ENCODE measurements at regions not wholly inside any gene's neighbourhood (a gene's known extent, or its start where the extent isn't known, plus 50 kb on each side); places are given as distances from the start of the nearest gene placed in this dataset.

DNA sequence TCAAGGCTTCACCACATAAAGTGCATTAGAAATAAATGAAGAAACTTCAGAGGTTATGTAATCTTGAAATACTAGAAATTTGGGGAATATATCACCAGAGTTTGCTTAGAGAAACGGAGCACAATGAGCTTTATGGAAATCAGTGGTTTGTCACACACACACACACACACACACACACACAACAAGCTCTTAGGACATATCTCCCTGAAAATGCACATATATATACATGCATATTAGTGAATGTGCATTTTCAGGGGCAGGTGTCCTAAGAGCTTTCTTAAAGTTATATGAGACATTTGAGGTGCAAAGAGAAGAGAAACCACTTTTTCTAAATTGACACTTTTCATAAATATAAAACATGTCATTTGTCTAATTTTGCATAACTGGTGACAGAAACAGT is 93.7 kb upstream of the CARD18 start:
- DNase-seq (ENCODE audit: low read depth in 2 of 2), result no peak

DNA sequence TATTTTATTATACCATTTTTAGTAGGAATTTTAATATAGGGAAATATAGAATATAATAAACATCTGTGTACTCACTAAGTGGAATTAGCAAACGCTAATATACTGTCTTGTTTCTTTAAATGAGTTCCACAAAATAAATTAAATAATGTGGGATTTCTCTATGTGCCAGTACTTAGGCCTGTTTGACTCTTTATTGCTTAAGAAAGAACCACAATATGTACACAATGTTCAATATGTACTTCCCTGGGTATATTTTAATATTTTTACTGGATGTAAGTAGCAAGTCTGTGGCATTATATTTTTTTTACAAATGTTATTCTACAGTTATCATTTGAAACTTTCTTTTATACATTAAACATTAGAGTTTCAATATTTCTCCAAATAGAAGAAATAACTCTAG is 92.5 kb upstream of the CARD18 start:
- DNase-seq (ENCODE audit: low read depth in 2 of 2), result no peak

DNA sequence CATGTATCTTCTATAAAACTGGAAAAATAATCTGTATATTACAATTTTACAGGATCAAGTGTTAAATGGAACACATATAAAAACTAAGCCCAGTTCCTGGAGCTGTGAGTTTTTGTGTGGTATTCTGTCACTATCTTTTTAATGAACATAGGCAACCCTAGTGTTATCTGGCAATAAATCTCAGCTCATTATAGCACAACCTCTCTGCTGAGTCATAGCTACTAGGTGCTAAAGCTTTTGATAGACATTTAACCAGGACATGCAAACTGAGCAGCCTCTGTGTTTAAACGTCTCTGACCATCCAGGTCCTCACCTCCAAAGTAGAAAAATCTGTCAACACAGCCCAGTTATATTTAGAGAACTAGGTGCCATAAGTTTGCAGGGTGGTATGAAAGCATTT is 91.0 kb upstream of the CARD18 start:
- no peak for DNase-seq (ENCODE audit: low read depth in 2 of 2)

DNA sequence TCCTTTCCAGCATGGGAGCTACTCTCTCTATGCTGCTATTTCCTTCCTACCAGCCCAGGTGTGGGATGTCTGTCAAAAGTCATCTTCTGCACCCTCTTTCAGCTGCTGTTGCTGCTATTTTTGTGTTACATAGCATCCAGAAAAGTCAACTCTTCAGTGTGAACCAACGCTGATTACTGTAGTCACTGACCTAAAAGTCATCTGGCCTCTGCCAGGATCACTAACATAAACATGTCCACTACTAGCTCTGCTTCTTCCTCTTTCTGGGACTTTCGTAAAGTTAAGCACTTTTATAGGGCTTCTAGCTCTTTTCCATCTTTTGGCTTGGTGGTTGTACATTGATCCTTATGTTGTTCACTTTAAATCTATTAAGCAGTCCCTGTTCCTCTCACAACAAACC is 90.2 kb upstream of the CARD18 start:
- DNase-seq (ENCODE audit: low read depth in 2 of 2), result no peak

DNA sequence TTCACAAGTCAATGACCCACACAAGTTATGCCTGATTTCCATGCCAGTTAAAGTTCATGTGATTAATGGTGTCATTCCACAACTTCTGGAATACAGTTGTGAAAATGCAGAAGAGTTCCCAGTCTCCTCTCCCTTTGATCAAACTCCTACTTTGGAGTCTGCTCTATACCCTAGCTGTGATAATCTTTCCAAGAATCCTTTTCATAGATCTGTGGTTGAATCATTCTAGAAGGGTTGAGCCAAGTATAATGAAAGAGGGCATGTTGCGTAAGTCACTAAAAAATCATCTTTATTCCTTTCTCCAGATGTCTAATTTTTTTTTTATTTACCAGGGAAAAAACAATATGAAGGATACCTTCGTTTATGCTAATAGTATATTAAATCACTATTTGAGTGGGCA is 89.7 kb upstream of the CARD18 start:
- DNase-seq (ENCODE audit: low read depth in 2 of 2), result no peak

DNA sequence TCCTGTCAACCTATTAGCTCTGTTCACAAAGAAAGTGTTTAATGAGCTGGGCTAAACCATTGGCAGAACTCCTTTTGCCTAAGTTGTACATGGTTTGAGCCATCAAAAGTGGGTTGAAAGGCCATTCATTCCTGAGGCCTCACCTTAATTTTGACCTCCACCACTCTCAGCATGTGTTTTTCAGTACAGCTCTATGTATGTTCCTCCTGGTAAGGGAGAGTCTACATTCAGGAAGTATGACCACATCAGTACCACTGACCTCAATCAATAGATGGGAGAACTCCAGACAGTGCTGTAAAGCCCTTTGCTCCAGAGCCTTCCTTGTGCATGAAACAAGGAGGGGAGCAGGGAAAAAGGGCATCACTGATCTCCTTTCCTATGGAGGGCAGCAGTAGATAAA is 87.8 kb upstream of the CARD18 start:
- no peak for DNase-seq (ENCODE audit: low read depth in 2 of 2)

DNA sequence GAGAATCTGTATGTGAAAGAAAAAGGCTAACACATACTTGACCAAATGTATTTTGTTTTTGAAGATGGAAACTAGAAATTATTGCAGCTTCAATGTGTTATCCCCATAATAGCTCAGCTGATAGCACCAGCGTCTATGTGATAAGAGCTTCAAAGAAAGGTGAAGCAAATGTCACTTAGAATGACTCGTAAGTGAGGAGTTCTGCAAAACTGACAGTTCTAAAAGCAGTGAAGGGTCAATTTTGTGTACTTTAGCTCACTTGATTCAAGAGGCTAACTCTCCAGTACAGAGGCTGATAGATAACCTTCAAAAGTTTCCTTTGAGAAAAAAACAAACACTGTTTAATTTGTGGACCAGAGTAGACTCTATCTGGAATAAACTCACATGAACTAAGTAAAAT is 87.2 kb upstream of the CARD18 start:
- DNase-seq (ENCODE audit: low read depth in 2 of 2), result no peak

DNA sequence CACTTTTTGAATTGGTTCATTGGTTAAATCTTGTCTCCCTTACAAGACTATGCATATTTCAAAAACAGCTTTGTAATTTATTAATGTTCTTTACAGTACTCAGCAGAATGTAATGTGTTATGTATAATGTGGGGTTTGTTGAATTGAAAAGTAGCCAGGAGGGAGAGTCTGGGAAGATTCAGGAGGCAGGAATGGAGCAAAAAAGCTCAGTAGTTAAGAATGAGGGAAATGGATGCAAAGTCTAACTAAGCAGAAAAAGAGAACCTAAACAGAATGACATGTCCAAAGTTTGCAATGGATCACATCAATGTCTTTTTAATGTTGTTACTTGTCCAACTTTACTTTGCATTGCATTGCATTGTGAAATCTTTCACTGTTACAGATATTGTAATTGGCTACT is 86.5 kb upstream of the CARD18 start:
- no peak for DNase-seq (ENCODE audit: low read depth in 2 of 2)

DNA sequence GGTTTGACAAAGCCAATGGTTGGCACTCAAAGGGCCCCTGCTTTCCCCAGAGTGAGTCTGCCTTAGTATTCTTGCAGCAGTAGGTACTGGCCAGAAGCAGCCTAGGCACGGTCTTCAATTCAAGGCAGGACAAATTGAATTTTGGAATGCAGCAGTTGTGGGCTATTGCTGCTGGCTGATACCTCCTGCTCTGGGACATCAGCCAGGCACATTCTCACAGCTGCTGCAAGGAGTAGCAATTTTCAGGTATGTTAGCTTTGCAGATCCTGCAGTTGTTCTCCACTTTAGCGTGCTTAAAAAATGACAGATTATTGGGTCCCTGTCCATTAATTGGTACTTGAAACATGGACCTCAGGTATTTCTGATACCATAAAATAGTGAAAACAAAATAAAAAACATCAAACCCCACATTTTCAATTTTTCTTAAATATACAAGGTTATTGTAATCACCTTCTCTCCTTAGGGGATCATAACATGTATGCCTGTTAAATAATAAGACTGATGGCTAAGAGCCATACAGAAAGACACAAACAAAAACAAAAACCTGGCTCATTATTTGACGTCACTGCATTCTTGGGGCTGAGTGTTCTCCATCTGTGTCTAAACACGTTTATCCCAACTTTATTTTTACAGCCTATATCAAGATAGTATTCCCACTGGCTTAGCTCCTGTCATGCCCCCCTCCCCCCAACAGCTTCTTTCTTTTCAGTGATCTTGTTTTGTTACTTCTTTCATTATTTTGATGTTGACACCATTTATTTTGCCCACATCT is 85.1 kb upstream of the CARD18 start:
- DNase-seq (ENCODE audit: low read depth in 2 of 2), result no peak

DNA sequence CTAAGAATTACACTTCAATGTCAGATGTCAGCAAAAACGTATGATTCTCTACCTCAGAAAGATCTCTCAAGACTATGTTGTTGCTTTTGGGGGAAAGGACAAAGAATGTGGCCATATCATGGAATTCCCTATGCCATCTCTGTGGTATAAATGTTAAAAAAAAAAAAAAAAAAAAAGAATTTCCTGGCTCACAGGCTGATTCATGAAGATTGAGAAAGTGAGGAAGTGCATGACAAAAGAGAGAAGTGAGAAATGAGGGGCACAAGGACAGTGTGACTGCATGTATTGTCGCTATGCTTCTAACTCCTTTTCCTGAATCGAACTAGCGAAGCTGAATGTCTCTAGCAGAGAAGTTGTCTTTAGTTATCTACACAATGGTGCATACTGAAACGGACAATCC is 80.6 kb upstream of the CARD18 start:
- no peak for DNase-seq (ENCODE audit: low read depth in 2 of 2)

DNA sequence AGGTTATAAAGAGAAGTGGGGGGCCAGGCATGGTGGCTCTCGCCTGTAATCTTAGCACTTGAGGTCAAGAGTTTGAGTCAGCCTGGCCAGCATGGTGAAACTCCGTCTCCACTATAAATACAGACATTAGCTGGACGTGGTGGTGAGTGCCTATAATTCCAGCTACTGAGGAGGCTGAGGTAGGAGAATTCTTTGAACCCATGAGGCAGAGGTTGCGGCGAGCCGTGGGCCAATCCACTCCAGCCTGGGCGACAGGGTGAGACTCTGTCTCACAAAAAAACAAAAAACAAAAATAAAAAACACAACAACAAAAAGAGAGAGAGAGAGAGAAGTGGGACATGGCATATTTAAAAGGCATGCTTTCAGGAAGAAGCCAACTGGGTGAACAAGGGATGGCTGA is 80.1 kb upstream of the CARD18 start:
- DNase-seq (ENCODE audit: low read depth in 2 of 2), result no peak

DNA sequence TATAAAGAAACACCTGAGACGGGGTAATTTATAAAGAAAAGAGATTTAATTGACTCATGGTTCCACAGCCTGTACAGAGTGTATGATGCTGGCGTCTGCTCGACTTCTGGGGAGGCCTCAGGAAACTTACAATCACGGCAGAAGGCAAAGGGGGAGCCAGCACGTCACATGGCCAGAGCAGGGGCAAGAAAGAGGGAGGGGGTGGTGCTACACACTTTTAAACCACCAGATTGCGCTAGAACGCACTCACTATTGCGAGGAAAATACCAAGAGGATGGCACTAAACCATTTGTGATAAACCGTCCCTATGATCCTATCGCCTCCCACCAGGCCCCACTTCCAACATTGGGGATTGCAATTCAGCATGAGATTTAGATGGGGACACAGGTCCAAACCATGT is 79.7 kb upstream of the CARD18 start:
- DNase-seq (ENCODE audit: low read depth in 2 of 2), result no peak

DNA sequence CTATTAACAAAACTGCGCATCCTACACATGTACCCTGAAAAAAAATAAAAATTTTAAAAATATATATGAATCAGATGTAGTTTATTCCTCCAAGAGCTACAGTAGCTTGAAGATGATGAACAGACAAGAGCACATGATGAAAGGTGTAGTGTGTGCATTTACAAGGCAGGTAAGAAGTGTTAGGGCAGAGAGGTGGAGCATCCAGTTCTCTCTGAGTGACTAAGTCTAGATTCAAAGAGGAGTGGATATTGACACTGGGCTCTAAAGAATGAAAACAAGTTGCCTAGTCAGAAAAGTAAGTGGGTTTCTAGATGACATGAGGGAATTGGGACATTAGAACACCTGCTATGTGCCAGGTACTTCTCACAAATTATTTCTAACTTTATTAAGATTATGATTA is 76.0 kb upstream of the CARD18 start:
- no peak for DNase-seq (ENCODE audit: low read depth in 2 of 2)

DNA sequence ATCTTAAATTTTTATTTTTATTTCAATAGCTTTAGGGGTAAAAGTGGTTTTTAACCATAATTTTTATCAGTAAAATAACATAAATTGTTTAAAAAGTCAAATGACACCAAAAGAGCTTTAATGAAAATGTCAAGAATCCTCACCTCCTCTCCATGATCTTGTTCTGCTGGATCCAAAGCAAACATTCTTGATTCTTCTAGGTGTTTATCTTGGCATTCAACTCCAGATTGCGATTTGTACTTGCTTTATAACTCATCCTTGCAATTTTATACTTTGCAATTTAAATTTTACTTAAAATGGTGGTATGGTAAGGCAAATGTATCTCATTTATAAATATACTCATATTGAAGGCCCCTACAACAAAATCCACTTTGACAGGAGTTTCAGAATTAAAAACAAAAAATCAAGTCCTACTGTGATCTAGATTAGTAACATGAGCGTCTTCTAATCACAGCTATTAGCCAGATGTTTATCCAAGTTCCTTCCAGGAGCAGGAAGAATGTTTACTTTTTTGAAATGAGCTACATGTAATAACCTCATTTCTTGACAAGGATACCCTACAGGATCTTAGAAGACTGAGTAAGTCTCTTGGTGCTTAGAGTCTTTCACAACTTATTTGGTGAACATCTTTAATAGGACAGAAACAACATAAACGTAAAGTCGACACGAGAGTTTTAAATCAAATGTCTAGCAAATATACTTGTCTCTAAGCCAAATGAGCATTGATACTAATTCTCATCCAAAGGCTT is 72.4 kb upstream of the CARD18 start:
- DNase-seq (ENCODE audit: low read depth in 2 of 2), result no peak

DNA sequence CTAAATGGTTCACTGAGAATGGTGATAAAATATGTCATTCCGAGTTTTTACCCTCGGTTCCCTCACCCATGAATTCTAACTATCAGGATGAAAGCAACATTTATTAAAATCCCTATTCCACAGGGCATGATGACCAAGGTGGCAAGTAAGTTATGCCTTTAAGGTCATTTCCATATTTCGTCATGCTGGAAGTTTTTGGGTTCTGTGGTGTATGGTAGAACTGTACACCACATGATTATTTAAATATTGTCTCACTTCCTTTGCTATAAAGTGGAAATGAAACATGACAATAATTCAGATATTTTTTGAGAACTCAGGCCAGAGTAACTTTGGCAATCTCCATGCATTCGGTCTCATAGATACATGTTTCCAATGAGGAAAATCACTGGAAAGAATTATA is 68.5 kb upstream of the CARD18 start:
- no peak for DNase-seq (ENCODE audit: low read depth in 2 of 2)

DNA sequence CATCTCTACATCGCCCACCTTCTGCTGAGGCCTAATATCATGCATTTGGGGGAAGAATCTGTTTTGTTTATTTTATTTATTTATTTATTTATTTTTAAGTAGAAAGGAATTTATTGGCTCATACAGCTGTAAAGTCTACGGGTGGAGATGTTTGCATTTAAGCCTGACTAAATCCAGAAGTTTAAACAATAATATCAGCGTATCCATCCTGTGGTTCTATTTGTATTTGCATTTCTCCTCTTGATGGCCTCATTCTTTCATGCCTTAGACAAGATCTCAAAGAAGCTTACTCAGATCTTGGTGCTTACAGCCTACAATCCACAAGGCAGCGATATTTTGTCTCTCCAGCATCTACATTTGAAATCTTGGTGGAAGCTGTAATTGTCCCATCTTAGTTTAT is 67.1 kb upstream of the CARD18 start:
- DNase-seq (ENCODE audit: low read depth in 2 of 2), result no peak

DNA sequence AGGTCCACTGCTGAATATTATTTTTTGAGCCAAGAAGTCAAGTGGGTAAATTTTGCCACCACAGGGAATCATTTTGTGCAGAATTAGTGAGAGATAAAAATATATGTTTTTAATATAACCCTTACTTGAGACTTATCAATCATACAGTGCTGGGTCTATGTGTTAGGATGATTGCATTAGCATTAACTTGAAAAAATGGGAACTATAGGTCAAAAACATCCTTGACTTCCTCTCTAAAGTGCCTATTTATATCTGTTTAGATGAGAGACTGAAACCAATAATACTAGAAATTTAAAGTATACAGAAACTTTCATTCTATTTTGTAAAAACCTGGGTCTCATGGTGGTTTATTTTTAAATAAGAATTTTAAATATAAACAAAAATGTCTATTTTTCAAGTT is 65.1 kb upstream of the CARD18 start:
- DNase-seq (ENCODE audit: low read depth in 2 of 2), result no peak

DNA sequence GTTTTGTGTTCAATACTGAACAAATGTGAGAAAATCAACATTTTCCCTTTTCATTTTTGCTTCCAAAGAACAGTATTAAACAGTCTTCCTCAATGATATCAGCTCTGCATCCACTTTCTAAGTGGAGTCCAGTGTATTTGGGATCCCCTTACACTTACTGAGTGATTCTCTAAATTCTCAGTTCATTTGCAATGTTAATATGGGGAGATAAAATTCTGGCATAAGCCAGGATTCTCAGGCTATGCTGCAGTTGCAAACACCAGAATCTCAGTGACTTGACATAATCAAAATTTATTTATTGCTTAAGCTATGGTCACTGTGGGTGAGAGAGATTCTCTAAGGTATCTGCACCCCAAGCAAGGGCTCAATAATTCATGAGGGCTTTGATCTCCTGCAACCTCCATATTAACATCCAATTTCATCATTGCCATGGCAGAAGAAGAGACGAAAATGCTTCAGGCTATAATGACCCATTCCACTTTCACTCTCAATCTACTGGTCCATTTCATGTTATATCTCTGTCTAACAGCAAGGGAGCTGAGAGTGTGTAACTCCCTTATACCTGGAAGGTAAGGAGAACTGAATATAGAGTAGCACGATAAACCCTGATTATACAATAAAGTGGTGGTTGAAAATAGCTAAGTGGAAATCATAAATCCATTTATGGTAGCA is 64.1 kb upstream of the CARD18 start:
- DNase-seq (ENCODE audit: low read depth in 2 of 2), result no peak

DNA sequence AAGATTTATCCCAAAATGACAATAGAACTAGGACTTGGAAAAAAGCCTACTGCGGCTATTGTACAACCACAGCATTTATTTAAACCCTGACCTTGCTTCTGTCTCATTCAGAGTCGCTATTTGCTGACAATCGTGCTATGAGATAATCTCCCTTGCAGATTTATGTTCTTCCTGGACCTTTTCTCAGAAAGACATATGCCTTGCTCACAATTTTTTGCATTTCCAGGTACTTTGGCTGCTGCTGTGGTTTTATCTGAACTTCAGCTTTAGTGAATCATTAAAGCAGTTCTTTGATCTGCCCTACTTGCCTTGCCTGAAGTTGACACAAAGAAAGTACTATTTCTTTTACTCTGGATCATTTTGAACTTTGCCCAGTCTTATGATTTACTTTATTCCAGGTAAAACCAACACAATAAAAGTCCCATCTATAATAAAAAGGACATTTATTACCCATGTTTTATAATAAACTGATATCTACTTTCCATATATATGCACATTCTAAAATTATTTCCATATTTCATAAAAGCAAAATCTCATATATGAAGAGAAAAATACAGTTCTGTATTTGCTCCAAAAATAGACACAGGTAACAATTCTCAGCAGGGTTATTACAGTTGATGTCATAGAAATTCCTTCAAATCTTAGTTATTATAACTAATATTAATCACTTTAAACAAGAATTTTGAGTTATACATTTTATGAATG is 63.4 kb upstream of the CARD18 start:
- DNase-seq (ENCODE audit: low read depth in 2 of 2), result no peak

DNA sequence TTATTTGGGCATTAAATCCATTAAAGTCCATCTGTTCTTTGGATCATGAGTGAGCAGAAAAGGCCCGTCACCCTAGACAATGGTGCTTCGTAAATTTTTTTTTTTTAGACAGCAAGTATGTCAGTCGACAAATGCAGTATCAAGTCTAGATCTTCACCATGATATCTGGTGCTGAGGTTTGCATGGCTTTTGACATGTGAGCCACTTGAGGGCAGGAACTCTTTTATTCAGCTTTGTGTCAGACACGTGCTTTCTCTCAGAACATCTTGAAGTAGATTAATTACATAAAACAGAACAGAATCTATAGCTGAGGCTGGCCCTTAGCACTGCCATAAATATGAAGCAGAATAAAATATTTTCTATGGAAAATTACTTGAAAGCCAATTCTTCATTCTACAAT is 62.9 kb upstream of the CARD18 start:
- no peak for DNase-seq (ENCODE audit: low read depth in 2 of 2)

DNA sequence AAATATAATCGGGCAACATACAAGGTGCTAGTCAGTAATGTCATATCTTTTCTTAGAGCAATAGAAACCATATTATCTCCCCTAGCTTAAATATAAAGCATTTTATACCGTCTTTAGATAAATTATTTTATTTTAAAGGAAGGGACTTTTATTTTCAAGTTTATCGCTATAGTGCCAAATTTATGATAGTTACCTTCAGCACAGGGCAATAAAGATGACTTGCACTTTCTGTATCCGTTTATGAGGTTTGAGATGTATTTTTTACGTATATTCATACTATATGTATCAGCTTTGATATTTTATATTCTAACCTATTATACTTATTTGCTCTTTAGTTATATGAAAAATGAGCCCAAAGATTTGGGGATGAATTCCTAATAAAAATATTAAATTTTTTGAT is 61.6 kb upstream of the CARD18 start:
- no peak for DNase-seq (ENCODE audit: low read depth in 2 of 2)

DNA sequence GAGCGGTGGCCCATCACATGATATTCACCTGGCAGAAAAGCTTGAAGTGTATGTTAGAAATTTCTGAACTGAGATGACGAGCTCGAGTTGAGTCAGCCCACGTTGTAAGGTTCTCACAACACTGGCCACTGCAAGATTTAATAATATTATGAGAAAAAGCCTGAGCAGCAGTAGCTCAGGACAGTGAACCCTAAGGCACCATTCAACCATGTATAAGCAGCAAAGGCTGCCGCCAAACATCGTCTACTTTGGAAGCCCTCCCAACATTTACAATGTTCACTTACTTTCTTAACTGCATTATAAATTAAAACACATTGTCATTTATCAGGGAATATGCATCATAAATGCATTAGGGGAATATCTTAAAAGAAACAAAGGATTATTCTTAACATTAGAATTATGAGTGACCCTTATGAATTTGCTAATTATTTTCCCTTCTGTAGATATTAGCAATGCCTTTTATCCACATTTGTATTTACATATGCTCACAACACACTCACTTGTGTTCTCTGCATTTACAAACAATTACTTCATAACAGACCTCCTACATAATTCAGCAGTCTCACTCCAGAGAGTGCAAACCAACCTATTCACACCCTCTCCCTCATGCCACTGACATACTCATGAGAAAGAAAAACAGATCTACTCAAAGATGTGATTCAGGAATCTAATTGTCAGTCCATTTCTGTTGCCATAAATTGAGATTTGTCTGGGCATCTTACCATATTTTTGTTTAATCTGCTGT is 57.7 kb upstream of the CARD18 start:
- DNase-seq (ENCODE audit: low read depth in 2 of 2), result no peak

Data from stimulated activated CD8-positive, alpha-beta memory T cell treated with anti-CD3 and anti-CD28 coated beads, Interleukin-15, amount 100 ng/mL, for 48 hours (primary cell).